SU-DHL-6 (cell line): ENCODE measurements at regions not wholly inside any gene's neighbourhood (a gene's known extent, or its start where the extent isn't known, plus 50 kb on each side); places are given as distances from the start of the nearest gene placed in this dataset.

Source experiments
- H2AFZ ChIP-seq: fragments of 200-600 bp; sonication (generic); 2 replicates; pipeline ENCODE4 v1.6.1; 2014; ENCODE audit warnings: low read depth, mild to moderate bottlenecking, moderate library complexity, mixed read lengths, antibody characterized with exemption, low read length; ENCODE audit not compliant: severe bottlenecking
- H3F3A ChIP-seq: fragments of 200-600 bp; shearing (Covaris generic); 2 replicates; pipeline ENCODE4 v1.6.0; 2016; ENCODE audit warnings: antibody characterized with exemption, mild to moderate bottlenecking; ENCODE audit not compliant: insufficient read depth
- H3K27ac ChIP-seq: fragments of 200-600 bp; sonication (generic); 2 replicates; pipeline ENCODE4 v1.5.1; 2016; ENCODE audit warnings: low read depth, mild to moderate bottlenecking, low read length, moderate library complexity, mixed read lengths
- H3K27me3 ChIP-seq: fragments of 200-600 bp; sonication (generic), shearing (Covaris generic); 2 replicates; pipeline ENCODE4 v1.6.0; 2014; ENCODE audit warnings: mild to moderate bottlenecking, low read length
- H3K36me3 ChIP-seq: fragments of 200-600 bp; sonication (generic); 2 replicates; pipeline ENCODE4 v1.6.1; 2014; ENCODE audit warnings: mild to moderate bottlenecking, low read length, mixed read lengths
- H3K4me2 ChIP-seq: fragments of 300-600, 200-600 bp; shearing (Covaris generic), sonication (generic); 2 replicates; pipeline ENCODE4 v1.6.0; 2014; ENCODE audit warnings: low read length, low read depth, mild to moderate bottlenecking; ENCODE audit not compliant: poor library complexity, severe bottlenecking
- H3K4me3 ChIP-seq: fragments of 200-600 bp; sonication (generic); 2 replicates; pipeline ENCODE4 v1.5.1; 2014; ENCODE audit warnings: antibody characterized with exemption, low read length, mild to moderate bottlenecking, mixed read lengths; ENCODE audit not compliant: insufficient read depth, poor library complexity, severe bottlenecking
- H3K79me2 ChIP-seq: fragments of 200-600 bp; sonication (generic); 2 replicates; pipeline ENCODE4 v1.6.1; 2014; ENCODE audit warnings: mild to moderate bottlenecking, low read length, moderate library complexity; ENCODE audit not compliant: insufficient read depth
- H3K9ac ChIP-seq: fragments of 200-600 bp; sonication (generic); 2 replicates; pipeline ENCODE4 v1.7.0; 2014; ENCODE audit warnings: mild to moderate bottlenecking, low read length
- H3K9me2 ChIP-seq: fragments of 200-600 bp; sonication (generic); replicated peaks from 2 replicates; pipeline ENCODE4 v1.6.1; 2014; ENCODE audit warnings: low read length; ENCODE audit not compliant: insufficient read depth
- H3K9me3 ChIP-seq: fragments of 200-600 bp; sonication (generic); 2 replicates; pipeline ENCODE4 v1.6.1; 2014; ENCODE audit warnings: low read length, mixed read lengths; ENCODE audit not compliant: insufficient read depth
- H4K20me1 ChIP-seq: fragments of 200-600 bp; sonication (generic); 2 replicates; pipeline ENCODE4 v1.6.1; 2014; ENCODE audit warnings: low read depth, mild to moderate bottlenecking, antibody characterized with exemption, low read length, moderate library complexity, mixed read lengths
- EZH2phosphoT487 ChIP-seq: fragments of 200-600 bp; sonication (generic), shearing (Covaris generic); conservative IDR thresholded peaks from 2 replicates; pipeline ENCODE4 v1.6.1; 2018; ENCODE audit warnings: mild to moderate bottlenecking, antibody characterized with exemption, low read length, moderate library complexity, mixed read lengths
- TF ChIP-seq, protein P1 (sequence below): fragments of 200-600 bp; sonication (generic); IDR thresholded peaks from one replicate; pipeline ENCODE4 v1.5.1; 2017; ENCODE audit warnings: antibody characterized with exemption, mild to moderate bottlenecking, low read length, moderate library complexity; ENCODE audit not compliant: insufficient read depth, poor library complexity, severe bottlenecking

DNA sequence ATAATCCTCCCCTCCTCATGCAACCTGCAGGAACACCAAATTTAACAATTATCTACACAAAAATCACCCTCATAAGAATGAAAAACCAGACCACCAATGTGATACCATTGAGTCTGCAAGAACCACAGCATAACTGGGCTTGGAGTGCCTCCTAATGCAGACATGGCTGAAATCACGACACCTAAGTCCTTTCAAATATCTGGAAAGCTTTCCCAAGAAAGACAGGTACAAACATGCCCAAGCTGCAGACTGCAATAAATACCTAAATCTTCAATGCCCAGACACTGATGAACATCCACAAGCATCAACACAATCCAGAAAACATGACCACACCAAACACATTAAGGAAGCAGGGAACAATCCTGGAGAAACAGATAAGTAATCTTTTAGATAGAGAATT lies 417.1 kb downstream of the LMO7 start:
- Histone ChIP-seq H3K9me3 (no peaks in the 10 kb centered on the region), H3K27me3 (no peaks in the 10 kb centered on the region), H3K9ac (no peak overlapping the region), H3K36me3 (no peaks in the 10 kb centered on the region), H3K79me2 (no peaks in the 10 kb centered on the region), H3F3A (no peaks in the 10 kb centered on the region), H4K20me1 (no peaks in the 10 kb centered on the region), H3K27ac (no peak overlapping the region), H2AFZ (no peak overlapping the region), H3K4me2 (no peak overlapping the region), H3K9me2 (no peaks in the 10 kb centered on the region; the same call in 1 of the 2 replicates), H3K4me3 (no peak overlapping the region)
- no peak for TF ChIP-seq EZH2phosphoT487
- TF ChIP-seq, protein P1, sequence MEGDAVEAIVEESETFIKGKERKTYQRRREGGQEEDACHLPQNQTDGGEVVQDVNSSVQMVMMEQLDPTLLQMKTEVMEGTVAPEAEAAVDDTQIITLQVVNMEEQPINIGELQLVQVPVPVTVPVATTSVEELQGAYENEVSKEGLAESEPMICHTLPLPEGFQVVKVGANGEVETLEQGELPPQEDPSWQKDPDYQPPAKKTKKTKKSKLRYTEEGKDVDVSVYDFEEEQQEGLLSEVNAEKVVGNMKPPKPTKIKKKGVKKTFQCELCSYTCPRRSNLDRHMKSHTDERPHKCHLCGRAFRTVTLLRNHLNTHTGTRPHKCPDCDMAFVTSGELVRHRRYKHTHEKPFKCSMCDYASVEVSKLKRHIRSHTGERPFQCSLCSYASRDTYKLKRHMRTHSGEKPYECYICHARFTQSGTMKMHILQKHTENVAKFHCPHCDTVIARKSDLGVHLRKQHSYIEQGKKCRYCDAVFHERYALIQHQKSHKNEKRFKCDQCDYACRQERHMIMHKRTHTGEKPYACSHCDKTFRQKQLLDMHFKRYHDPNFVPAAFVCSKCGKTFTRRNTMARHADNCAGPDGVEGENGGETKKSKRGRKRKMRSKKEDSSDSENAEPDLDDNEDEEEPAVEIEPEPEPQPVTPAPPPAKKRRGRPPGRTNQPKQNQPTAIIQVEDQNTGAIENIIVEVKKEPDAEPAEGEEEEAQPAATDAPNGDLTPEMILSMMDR, result no peak

DNA sequence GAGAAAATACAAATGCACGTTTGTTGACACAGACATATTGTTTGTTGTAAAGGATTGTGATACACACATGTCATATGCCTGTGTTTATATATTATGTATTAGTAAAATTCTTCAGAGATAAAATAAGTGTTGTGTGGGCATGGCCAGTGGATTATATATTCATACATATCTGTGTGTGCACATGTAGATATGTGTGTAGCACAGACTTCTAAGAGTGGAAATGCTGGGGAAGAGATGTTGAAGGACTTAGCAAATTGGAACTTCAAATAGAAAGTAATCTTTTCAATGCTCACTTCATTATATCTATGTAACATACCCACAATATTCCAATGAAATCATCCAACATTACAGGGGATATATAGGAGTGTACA lies 413.2 kb downstream of the LMO7 start:
- Histone ChIP-seq H3K4me2 (no peak overlapping the region), H3K9me2 (no peaks in the 10 kb centered on the region; the same call in 1 of the 2 replicates), H3K9ac (no peak overlapping the region), H3K9me3 (no peaks in the 10 kb centered on the region), H3K27me3 (no peaks in the 10 kb centered on the region), H3K36me3 (no peaks in the 10 kb centered on the region), H4K20me1 (no peaks in the 10 kb centered on the region), H3F3A (no peaks in the 10 kb centered on the region), H2AFZ (no peak overlapping the region), H3K4me3 (no peak overlapping the region), H3K79me2 (no peaks in the 10 kb centered on the region), H3K27ac (no peak overlapping the region)
- TF ChIP-seq, protein P1, result no peak
- no peak for TF ChIP-seq EZH2phosphoT487

- H3K9me3 ChIP-seq, result no peaks in the 10 kb centered on the region
- H3K79me2 ChIP-seq, result no peaks in the 10 kb centered on the region
- no peaks in the 10 kb centered on the region for H3F3A ChIP-seq
- no peak overlapping the region for H3K9ac ChIP-seq
- no peaks in the 10 kb centered on the region for H3K27me3 ChIP-seq
- no peak overlapping the region for H3K27ac ChIP-seq
- no peak overlapping the region for H3K4me2 ChIP-seq
- TF ChIP-seq EZH2phosphoT487, result no peak
- TF ChIP-seq, protein P1, result no peak
- H2AFZ ChIP-seq, result no peak overlapping the region
- no peaks in the 10 kb centered on the region for H4K20me1 ChIP-seq
- H3K4me3 ChIP-seq, result no peak overlapping the region
- H3K9me2 ChIP-seq, result no peaks in the 10 kb centered on the region; the same call in 1 of the 2 replicates
- H3K36me3 ChIP-seq, result no peaks in the 10 kb centered on the region
Observed at GRCh38 chr13:76048675-76049375, 412.7 kb downstream of the LMO7 start.
